ENCODE measurements at regions not wholly inside any gene's neighbourhood (a gene's known extent, or its start where the extent isn't known, plus 50 kb on each side); places are given as distances from the start of the nearest gene placed in this dataset.

GRCh38 chr12:98294051-98294805, 221.2 kb upstream of the TMPO start:
- H3K9ac ChIP-seq (ENCODE audit: low read length), result no peak overlapping the region
- H2AK5ac ChIP-seq (ENCODE audit: low read length), result no peak overlapping the region
- no peaks in the 10 kb centered on the region for H3K27me3 ChIP-seq (ENCODE audit: insufficient read depth, low read length, poor library complexity)
- H3K4me1 ChIP-seq (ENCODE audit: control insufficient read depth, low read depth, low read length), result peaks cover 13% of the 10 kb centered on the region
- H3K79me1 ChIP-seq (ENCODE audit: low read length), result no peaks in the 10 kb centered on the region
- H3K36me3 ChIP-seq (ENCODE audit: control insufficient read depth, insufficient read depth, low read length), result no peaks in the 10 kb centered on the region
- WGBS (ENCODE audit: extremely low coverage, insufficient coverage, low lambda C conversion rate), result no CpG with 5 or more reads among the region's 1 CpG
- H2BK5ac ChIP-seq (ENCODE audit: low read length), result no peak overlapping the region
- peak overlapping the region; percentile 21 for H2BK120ac ChIP-seq (ENCODE audit: low read depth, low read length)
- H4K8ac ChIP-seq (ENCODE audit: low read depth, low read length), result no peak overlapping the region
- no peak overlapping the region for H3K4me3 ChIP-seq (ENCODE audit: low read length)
- DNase-seq, result no peak
- H3K4me2 ChIP-seq (ENCODE audit: low read length), result no peak overlapping the region
- no peak overlapping the region for H3K56ac ChIP-seq (ENCODE audit: low read length)
- H3K4ac ChIP-seq (ENCODE audit: low read depth, low read length), result no peak overlapping the region
- H3K23ac ChIP-seq (ENCODE audit: low read length), result no peak overlapping the region
- H3K79me2 ChIP-seq (ENCODE audit: control insufficient read depth, insufficient read depth, low read length), result no peaks in the 10 kb centered on the region
- no peak overlapping the region for H3K27ac ChIP-seq (ENCODE audit: low read depth, low read length)
- H2BK15ac ChIP-seq (replicated peaks; ENCODE audit: low read depth), result peak overlapping the region; percentile 94
- H4K5ac ChIP-seq (ENCODE audit: low read length), result no peak overlapping the region
- H3K18ac ChIP-seq (ENCODE audit: low read length), result no peak overlapping the region

- Histone ChIP-seq H3K23ac (ENCODE audit: low read length) (no peak overlapping the region), H3K36me3 (ENCODE audit: control insufficient read depth, insufficient read depth, low read length) (no peaks in the 10 kb centered on the region), H3K79me1 (ENCODE audit: low read length) (no peaks in the 10 kb centered on the region), H3K27me3 (ENCODE audit: insufficient read depth, low read length, poor library complexity) (no peaks in the 10 kb centered on the region), H3K4me3 (ENCODE audit: low read length) (no peak overlapping the region), H4K8ac (ENCODE audit: low read depth, low read length) (no peak overlapping the region), H3K4me2 (ENCODE audit: low read length) (no peak overlapping the region), H4K5ac (ENCODE audit: low read length) (no peak overlapping the region), H2BK15ac (replicated peaks; ENCODE audit: low read depth) (no peak overlapping the region), H2BK120ac (ENCODE audit: low read depth, low read length) (no peak overlapping the region), H3K27ac (ENCODE audit: low read depth, low read length) (no peak overlapping the region), H3K4me1 (ENCODE audit: control insufficient read depth, low read depth, low read length) (peaks cover 12% of the 10 kb centered on the region), H3K9ac (ENCODE audit: low read length) (no peak overlapping the region), H3K4ac (ENCODE audit: low read depth, low read length) (no peak overlapping the region), H3K79me2 (ENCODE audit: control insufficient read depth, insufficient read depth, low read length) (no peaks in the 10 kb centered on the region), H3K18ac (ENCODE audit: low read length) (no peak overlapping the region), H2BK5ac (ENCODE audit: low read length) (no peak overlapping the region), H2AK5ac (ENCODE audit: low read length) (no peak overlapping the region), H3K56ac (ENCODE audit: low read length) (no peak overlapping the region)
- no CpG with 5 or more reads among the region's 2 CpGs for WGBS (ENCODE audit: extremely low coverage, insufficient coverage, low lambda C conversion rate)
- no peak for DNase-seq
These were observed 219.7 kb upstream of the TMPO start for GRCh38 chr12:98295681-98296080.

DNA sequence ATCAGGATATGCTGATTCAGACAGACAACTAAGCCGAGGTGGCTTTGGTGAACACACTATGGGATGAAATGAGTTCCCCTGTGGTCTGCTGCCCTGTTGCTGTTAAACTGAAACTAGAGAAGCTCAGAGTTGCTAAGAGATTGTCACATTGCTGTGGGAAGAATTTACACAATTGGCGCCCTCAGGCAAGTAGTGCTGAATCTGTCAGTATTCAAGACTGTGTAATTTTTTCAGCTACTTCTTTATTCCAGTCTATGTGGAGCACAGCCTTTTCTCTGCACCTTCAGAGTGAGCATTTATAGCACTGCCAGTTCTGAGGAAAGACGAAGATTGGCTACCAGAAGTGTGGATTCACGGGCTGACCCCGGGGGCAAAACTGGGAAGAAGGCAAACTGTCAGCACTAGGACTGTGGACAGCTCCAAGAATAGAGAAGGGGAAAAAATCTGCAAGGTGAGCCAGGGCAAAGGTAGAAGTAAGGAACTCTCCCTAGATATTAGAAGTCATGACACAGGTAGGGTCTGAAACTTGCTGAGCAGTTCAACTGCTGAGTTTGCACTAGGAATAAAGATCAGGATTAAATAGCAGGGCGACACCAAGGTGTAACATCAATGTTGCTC, 218.8 kb upstream of the TMPO start:
- Histone ChIP-seq H3K27me3 (ENCODE audit: insufficient read depth, low read length, poor library complexity) (no peaks in the 10 kb centered on the region), H3K79me2 (ENCODE audit: control insufficient read depth, insufficient read depth, low read length) (no peaks in the 10 kb centered on the region), H3K56ac (ENCODE audit: low read length) (no peak overlapping the region), H3K27ac (ENCODE audit: low read depth, low read length) (no peak overlapping the region), H3K36me3 (ENCODE audit: control insufficient read depth, insufficient read depth, low read length) (no peaks in the 10 kb centered on the region), H2BK120ac (ENCODE audit: low read depth, low read length) (no peak overlapping the region), H3K4me1 (ENCODE audit: control insufficient read depth, low read depth, low read length) (peaks cover 12% of the 10 kb centered on the region), H4K8ac (ENCODE audit: low read depth, low read length) (no peak overlapping the region), H2BK15ac (replicated peaks; ENCODE audit: low read depth) (no peak overlapping the region), H3K79me1 (ENCODE audit: low read length) (no peaks in the 10 kb centered on the region), H3K4me3 (ENCODE audit: low read length) (no peak overlapping the region), H3K18ac (ENCODE audit: low read length) (no peak overlapping the region), H4K5ac (ENCODE audit: low read length) (no peak overlapping the region), H3K23ac (ENCODE audit: low read length) (no peak overlapping the region), H2AK5ac (ENCODE audit: low read length) (no peak overlapping the region), H3K4me2 (ENCODE audit: low read length) (no peak overlapping the region), H3K9ac (ENCODE audit: low read length) (no peak overlapping the region), H2BK5ac (ENCODE audit: low read length) (no peak overlapping the region), H3K4ac (ENCODE audit: low read depth, low read length) (no peak overlapping the region)
- no CpG with 5 or more reads among the region's 6 CpGs for WGBS (ENCODE audit: extremely low coverage, insufficient coverage, low lambda C conversion rate)
- peak; percentile 73 for DNase-seq

- no peak overlapping the region for H2AK5ac ChIP-seq (ENCODE audit: low read length)
- H2BK15ac ChIP-seq (replicated peaks; ENCODE audit: low read depth), result no peak overlapping the region
- H4K8ac ChIP-seq (ENCODE audit: low read depth, low read length), result no peak overlapping the region
- H3K4me2 ChIP-seq (ENCODE audit: low read length), result no peak overlapping the region
- no peak overlapping the region for H3K27ac ChIP-seq (ENCODE audit: low read depth, low read length)
- no peak overlapping the region for H2BK5ac ChIP-seq (ENCODE audit: low read length)
- no peak overlapping the region for H2BK120ac ChIP-seq (ENCODE audit: low read depth, low read length)
- H3K36me3 ChIP-seq (ENCODE audit: control insufficient read depth, insufficient read depth, low read length), result no peaks in the 10 kb centered on the region
- H3K27me3 ChIP-seq (ENCODE audit: insufficient read depth, low read length, poor library complexity), result no peaks in the 10 kb centered on the region
- H3K4ac ChIP-seq (ENCODE audit: low read depth, low read length), result no peak overlapping the region
- peaks cover 8% of the 10 kb centered on the region for H3K4me1 ChIP-seq (ENCODE audit: control insufficient read depth, low read depth, low read length)
- H3K4me3 ChIP-seq (ENCODE audit: low read length), result no peak overlapping the region
- H3K79me2 ChIP-seq (ENCODE audit: control insufficient read depth, insufficient read depth, low read length), result no peaks in the 10 kb centered on the region
- H3K18ac ChIP-seq (ENCODE audit: low read length), result no peak overlapping the region
- DNase-seq, result no peak
- H3K79me1 ChIP-seq (ENCODE audit: low read length), result no peaks in the 10 kb centered on the region
- H4K5ac ChIP-seq (ENCODE audit: low read length), result no peak overlapping the region
- H3K9ac ChIP-seq (ENCODE audit: low read length), result no peak overlapping the region
- no peak overlapping the region for H3K23ac ChIP-seq (ENCODE audit: low read length)
- no CpG with 5 or more reads among the region's 3 CpGs for WGBS (ENCODE audit: extremely low coverage, insufficient coverage, low lambda C conversion rate)
- H3K56ac ChIP-seq (ENCODE audit: low read length), result no peak overlapping the region
These were observed 217.9 kb upstream of the TMPO start for GRCh38 chr12:98297538-98297937.

DNA sequence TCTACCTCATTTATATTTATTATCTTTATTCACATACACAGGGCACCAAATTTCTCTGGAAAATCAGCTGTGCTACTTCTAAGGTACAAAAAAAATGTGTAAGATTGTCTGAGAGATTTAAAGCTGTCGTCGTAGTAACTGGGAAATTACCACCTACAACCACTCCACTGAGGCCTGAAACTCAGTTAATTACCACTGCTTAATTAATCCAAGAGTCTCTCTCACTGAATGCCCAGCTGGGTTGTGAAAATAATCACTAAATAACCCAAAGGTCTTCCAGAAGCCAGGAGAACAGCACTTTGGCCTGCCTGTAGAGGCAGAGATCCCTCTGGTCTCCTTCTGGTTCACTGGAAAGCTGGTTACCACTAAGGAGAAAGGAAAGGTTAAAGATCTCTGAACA, 207.2 kb upstream of the TMPO start:
- Histone ChIP-seq H2BK15ac (replicated peaks; ENCODE audit: low read depth) (no peak overlapping the region), H3K79me1 (ENCODE audit: low read length) (no peaks in the 10 kb centered on the region), H3K4me3 (ENCODE audit: low read length) (no peak overlapping the region), H2BK5ac (ENCODE audit: low read length) (no peak overlapping the region), H2AK5ac (ENCODE audit: low read length) (no peak overlapping the region), H3K56ac (ENCODE audit: low read length) (no peak overlapping the region), H3K4me2 (ENCODE audit: low read length) (no peak overlapping the region), H3K4me1 (ENCODE audit: control insufficient read depth, low read depth, low read length) (peaks cover 2% of the 10 kb centered on the region), H3K18ac (ENCODE audit: low read length) (peak overlapping the region; percentile 87), H3K36me3 (ENCODE audit: control insufficient read depth, insufficient read depth, low read length) (no peaks in the 10 kb centered on the region), H4K8ac (ENCODE audit: low read depth, low read length) (no peak overlapping the region), H3K27me3 (ENCODE audit: insufficient read depth, low read length, poor library complexity) (no peaks in the 10 kb centered on the region), H3K79me2 (ENCODE audit: control insufficient read depth, insufficient read depth, low read length) (no peaks in the 10 kb centered on the region), H3K27ac (ENCODE audit: low read depth, low read length) (no peak overlapping the region), H3K23ac (ENCODE audit: low read length) (no peak overlapping the region), H4K5ac (ENCODE audit: low read length) (no peak overlapping the region), H3K4ac (ENCODE audit: low read depth, low read length) (no peak overlapping the region), H2BK120ac (ENCODE audit: low read depth, low read length) (no peak overlapping the region), H3K9ac (ENCODE audit: low read length) (no peak overlapping the region)
- no peak for DNase-seq
- no CpG with 5 or more reads among the region's 2 CpGs for WGBS (ENCODE audit: extremely low coverage, insufficient coverage, low lambda C conversion rate)

Data from mesendoderm (in vitro differentiated cells).